ENCODE measurements at regions not wholly inside any gene's neighbourhood (a gene's known extent, or its start where the extent isn't known, plus 50 kb on each side); places are given as distances from the start of the nearest gene placed in this dataset.
"Not testable (repeated sequence)": the region's sequence is repeated elsewhere in the genome, so short reads cannot be mapped to it uniquely, and the experiment has no call there.

DNA sequence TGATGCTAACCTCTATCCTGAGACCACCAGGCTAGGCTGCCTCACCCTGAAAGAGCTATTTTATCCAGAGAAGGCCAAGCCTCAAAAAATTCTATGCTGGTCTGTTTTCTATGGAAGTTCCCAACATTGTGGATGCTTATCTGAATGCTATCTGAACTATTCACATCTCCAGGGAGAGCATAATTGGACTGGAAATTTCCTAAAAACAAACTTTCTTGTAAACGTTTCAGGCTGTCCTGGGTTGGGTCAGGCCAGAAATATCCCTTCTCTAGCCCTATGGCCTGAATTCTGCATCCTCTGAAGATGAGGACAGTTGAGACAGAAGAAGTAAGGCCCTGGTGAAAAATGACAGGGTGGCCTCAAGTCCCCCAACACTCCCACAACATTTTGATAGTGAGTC lies 706.4 kb upstream of the NR2F2 start:
- Histone ChIP-seq H3K4me1 (ENCODE audit: control insufficient read depth, insufficient read depth, low read length) (no peaks in the 10 kb centered on the region), H3K9ac (ENCODE audit: low read depth, low read length) (no peak overlapping the region), H3K27me3 (ENCODE audit: control insufficient read depth, insufficient read depth, low read length) (no peaks in the 10 kb centered on the region), H3K4me3 (ENCODE audit: low read length) (no peak overlapping the region), H3K4me2 (ENCODE audit: low read length) (no peak overlapping the region), H3K9me3 (replicated peaks; ENCODE audit: low read length) (no peaks in the 10 kb centered on the region), H3K36me3 (ENCODE audit: insufficient read depth, low read length) (no peaks in the 10 kb centered on the region)

DNA sequence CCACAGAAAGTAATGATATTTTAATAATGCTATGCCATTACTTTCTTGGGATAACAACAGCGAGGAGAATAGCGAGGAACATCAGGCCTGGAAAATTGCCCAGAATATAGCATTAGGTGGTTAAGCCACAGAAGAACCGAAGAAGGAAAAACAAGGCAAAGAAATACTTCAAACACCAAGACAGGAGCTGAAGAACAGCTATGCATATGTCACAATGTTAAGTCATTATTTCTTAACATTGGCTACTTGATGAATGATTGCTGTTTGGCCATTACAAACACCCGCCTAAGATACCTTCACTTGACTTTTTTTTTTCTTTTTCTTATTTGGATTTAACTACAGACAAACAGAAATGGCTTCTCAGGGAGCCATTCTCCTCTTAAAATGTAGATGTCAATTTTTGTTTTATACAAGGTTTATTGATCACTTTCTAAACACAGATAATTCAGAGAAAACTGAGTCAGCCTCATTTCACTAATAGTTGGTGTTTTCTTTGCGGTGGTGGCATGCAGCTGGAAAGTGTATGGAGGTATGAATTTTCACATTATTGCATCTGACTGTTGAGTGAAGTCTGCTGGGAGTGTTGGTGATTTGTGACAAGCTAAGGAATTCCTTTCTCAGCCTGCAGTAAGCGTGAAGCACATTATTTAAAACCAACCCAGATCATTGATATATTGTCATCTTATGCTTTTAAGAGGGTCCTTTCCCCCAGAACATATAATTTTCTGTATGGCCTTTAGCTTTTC lies 705.7 kb upstream of the NR2F2 start:
- H3K9me3 ChIP-seq (replicated peaks; ENCODE audit: low read length): no peaks in the 10 kb centered on the region
- H3K4me2 ChIP-seq (ENCODE audit: low read length): no peak overlapping the region
- H3K36me3 ChIP-seq (ENCODE audit: insufficient read depth, low read length): no peaks in the 10 kb centered on the region

DNA sequence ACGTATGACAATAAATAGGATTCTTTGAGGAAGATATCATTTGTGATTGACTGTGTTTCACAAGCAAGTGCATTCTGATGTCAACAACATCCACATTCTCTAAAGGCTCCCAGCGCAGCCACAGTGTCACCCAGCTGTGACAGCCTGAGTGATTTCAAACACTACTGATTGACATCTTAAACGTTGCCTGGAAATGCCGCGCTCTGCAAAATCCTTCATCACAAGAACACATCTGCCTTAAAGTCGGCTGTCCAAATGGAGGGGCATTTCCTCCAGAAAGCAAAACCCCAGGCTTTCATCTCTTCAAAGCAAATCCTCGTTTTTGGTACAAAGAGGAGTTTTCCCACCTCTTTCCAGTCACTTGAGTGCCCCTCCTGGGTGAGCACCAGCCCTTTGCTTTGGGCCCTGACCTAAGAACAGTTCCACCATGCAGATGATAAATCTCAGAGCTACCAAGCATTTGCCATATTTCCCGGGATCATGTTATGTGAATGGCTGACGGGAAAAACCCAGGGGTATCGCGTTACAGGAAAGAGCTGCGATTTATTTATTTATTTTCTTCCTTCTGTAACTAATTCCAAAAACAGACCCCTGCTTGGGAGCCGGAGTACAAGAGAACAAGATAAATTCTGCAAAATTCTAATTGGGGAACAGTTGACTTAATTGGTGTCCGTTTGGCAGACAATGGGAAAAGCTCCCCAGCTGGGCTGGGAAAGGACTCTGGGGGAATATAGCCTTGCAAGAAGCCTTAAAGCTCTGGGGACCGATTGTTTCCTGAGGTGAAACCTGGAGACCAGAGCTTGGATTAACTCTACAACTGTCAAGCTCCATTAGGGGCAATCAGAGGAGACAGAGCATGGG lies 703.8 kb upstream of the NR2F2 start:
- no peaks in the 10 kb centered on the region for H3K9me3 ChIP-seq (replicated peaks; ENCODE audit: low read length)
- H3K4me3 ChIP-seq (ENCODE audit: low read length): no peak overlapping the region
- H3K4me1 ChIP-seq (ENCODE audit: control insufficient read depth, insufficient read depth, low read length): no peaks in the 10 kb centered on the region
- H3K4me2 ChIP-seq (ENCODE audit: low read length): no peak overlapping the region
- no peak overlapping the region for H3K9ac ChIP-seq (ENCODE audit: low read depth, low read length)
- H3K27me3 ChIP-seq (ENCODE audit: control insufficient read depth, insufficient read depth, low read length): no peaks in the 10 kb centered on the region
- H3K36me3 ChIP-seq (ENCODE audit: insufficient read depth, low read length): no peaks in the 10 kb centered on the region

More for the DNA sequence above, 705.7 kb upstream of the NR2F2 start:
- no peak overlapping the region for H3K4me3 ChIP-seq (ENCODE audit: low read length)
- H3K4me1 ChIP-seq (ENCODE audit: control insufficient read depth, insufficient read depth, low read length): no peaks in the 10 kb centered on the region
- no peak overlapping the region for H3K9ac ChIP-seq (ENCODE audit: low read depth, low read length)
- no peaks in the 10 kb centered on the region for H3K27me3 ChIP-seq (ENCODE audit: control insufficient read depth, insufficient read depth, low read length)

DNA sequence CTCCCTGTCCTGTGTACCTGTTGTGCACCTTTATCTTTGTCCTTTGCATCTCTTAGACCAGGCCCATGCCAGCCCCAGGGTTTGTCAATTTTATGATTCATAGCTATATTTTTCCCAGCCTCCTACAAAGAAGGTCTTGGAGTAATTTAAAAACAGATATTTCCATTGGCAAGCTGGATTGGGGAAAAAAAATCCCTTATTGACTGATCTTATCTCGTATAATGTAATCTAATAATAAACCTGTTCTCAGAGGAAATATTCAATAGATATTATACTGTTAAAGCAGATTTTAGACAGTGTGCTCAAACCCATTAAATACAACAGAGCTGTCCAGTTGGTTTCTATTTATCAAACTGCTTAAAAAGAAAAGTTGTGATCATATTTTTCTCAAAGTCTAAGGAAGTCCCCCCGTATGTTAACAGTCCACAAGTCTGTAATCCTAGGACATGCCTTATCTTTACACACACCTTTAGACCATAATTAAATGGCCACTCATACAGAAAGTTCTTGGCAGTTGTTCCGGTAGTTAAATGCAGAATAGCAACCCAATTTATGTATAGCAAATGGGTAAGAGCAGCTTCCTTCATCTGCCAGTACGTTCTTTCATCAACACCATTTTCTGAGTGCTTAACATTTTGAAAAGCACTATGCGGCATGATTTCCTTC lies 700.9 kb upstream of the NR2F2 start:
- Histone ChIP-seq H3K4me1 (ENCODE audit: control insufficient read depth, insufficient read depth, low read length) (no peaks in the 10 kb centered on the region), H3K4me2 (ENCODE audit: low read length) (no peak overlapping the region), H3K9ac (ENCODE audit: low read depth, low read length) (no peak overlapping the region), H3K27me3 (ENCODE audit: control insufficient read depth, insufficient read depth, low read length) (no peaks in the 10 kb centered on the region), H3K4me3 (ENCODE audit: low read length) (no peak overlapping the region), H3K36me3 (ENCODE audit: insufficient read depth, low read length) (no peaks in the 10 kb centered on the region), H3K9me3 (replicated peaks; ENCODE audit: low read length) (no peaks in the 10 kb centered on the region)

DNA sequence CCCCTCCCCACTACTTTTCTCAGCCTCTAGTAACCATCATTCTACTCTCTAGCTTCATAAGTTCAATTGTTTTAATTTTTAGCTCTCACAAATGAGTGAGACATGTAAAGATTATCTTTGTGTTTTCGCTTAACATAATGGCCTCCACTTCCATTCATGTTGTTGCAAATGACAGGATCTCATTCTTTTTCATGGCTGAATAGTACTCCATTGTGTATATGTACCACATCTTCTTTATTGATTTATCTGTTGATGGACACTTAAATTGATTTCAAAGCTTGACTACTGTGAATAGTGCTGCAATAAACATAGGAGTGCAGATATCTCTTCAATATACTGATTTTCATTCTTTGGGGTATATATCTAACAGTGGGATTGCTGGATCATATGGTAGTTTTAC lies 699.8 kb upstream of the NR2F2 start:
- no peaks in the 10 kb centered on the region for H3K27me3 ChIP-seq (ENCODE audit: control insufficient read depth, insufficient read depth, low read length)
- H3K36me3 ChIP-seq (ENCODE audit: insufficient read depth, low read length): no peaks in the 10 kb centered on the region
- H3K4me2 ChIP-seq (ENCODE audit: low read length): no peak overlapping the region
- no peak overlapping the region for H3K9ac ChIP-seq (ENCODE audit: low read depth, low read length)
- H3K4me1 ChIP-seq (ENCODE audit: control insufficient read depth, insufficient read depth, low read length): no peaks in the 10 kb centered on the region
- no peaks in the 10 kb centered on the region for H3K9me3 ChIP-seq (replicated peaks; ENCODE audit: low read length)
- no peak overlapping the region for H3K4me3 ChIP-seq (ENCODE audit: low read length)

DNA sequence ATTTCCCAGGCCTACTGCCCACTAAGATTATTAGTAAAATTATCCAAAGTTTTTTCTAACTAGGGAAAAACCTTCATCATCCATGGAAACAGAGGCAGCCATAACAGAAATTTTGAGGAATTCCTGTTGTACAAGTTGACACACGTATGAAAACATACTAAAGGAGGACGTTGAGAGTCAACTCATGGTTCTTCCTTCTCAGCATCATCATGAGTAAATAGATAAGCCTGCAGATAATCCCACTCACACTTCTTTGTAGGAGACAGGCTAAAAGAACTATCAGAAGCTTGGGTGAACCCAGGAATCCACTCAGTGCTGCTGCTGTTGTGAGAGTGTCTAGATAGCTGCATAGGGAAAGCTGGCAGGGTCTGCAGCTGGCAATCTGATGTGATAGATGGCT lies 694.8 kb upstream of the NR2F2 start:
- no peak overlapping the region for H3K4me2 ChIP-seq (ENCODE audit: low read length)
- no peaks in the 10 kb centered on the region for H3K27me3 ChIP-seq (ENCODE audit: control insufficient read depth, insufficient read depth, low read length)
- no peak overlapping the region for H3K9ac ChIP-seq (ENCODE audit: low read depth, low read length)
- no peaks in the 10 kb centered on the region for H3K36me3 ChIP-seq (ENCODE audit: insufficient read depth, low read length)
- H3K4me1 ChIP-seq (ENCODE audit: control insufficient read depth, insufficient read depth, low read length): no peaks in the 10 kb centered on the region
- H3K9me3 ChIP-seq (replicated peaks; ENCODE audit: low read length): no peaks in the 10 kb centered on the region
- H3K4me3 ChIP-seq (ENCODE audit: low read length): no peak overlapping the region

DNA sequence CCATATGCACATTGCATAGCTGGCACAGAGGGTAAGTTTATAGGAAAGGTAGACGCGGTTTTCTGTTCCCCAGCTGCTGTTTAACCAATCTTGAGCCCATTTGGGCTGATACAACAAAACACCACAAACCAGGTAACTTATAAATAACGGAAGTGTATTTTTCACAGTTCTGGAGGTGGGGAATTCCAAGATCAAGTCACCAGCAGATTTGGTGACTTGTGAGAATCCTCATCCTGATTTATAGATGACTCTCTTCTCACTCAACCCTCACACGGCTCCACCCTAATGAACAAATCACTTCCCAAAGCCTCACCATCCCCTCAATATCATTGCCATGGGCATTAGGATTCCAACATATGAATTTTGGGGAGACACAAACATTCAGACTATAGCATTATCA lies 694.4 kb upstream of the NR2F2 start:
- Histone ChIP-seq H3K4me1 (ENCODE audit: control insufficient read depth, insufficient read depth, low read length) (no peaks in the 10 kb centered on the region), H3K4me3 (ENCODE audit: low read length) (no peak overlapping the region), H3K27me3 (ENCODE audit: control insufficient read depth, insufficient read depth, low read length) (no peaks in the 10 kb centered on the region), H3K9me3 (replicated peaks; ENCODE audit: low read length) (no peaks in the 10 kb centered on the region), H3K4me2 (ENCODE audit: low read length) (no peak overlapping the region), H3K36me3 (ENCODE audit: insufficient read depth, low read length) (no peaks in the 10 kb centered on the region), H3K9ac (ENCODE audit: low read depth, low read length) (no peak overlapping the region)

DNA sequence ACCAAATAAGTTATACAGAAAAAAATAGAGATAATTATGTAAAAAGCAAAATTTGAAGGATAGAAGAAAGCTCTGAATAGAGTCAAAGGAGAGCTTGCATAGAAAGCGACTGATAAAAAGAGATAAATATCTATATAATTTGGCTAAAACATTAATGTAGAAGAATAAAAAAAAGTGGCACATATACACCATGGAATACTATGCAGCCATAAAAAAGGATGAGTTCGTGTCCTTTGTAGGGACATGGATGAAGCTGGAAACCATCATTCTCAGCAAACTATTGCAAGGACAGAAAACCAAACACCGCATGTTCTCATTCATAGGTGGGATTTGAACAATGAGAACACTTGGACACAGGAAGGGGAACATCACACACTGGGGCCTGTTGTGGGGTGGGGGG lies 693.3 kb upstream of the NR2F2 start:
- H3K4me2 ChIP-seq (ENCODE audit: low read length); H3K27me3 ChIP-seq (ENCODE audit: control insufficient read depth, insufficient read depth, low read length); H3K9ac ChIP-seq (ENCODE audit: low read depth, low read length); H3K36me3 ChIP-seq (ENCODE audit: insufficient read depth, low read length); H3K4me3 ChIP-seq (ENCODE audit: low read length); H3K9me3 ChIP-seq (replicated peaks; ENCODE audit: low read length); H3K4me1 ChIP-seq (ENCODE audit: control insufficient read depth, insufficient read depth, low read length): not testable (repeated sequence)

DNA sequence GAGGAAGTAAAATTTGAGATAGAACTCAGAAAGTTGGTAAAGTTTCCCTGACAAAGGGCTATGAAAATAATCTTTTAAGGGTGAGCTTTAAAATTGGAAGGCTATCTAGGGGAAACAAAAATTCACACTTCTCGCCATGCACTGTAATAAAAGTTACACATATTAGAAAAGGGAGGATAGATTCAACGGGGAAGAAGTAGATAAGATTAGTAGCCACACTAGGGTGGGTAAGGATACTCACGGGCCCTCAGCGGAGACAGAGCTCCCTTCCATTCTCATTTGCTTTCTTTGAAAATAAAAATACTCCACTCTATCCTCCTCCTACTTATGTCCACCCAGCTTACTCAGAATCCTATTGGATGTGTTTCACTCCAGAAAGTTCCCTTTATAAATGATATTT lies 691.3 kb upstream of the NR2F2 start:
- Histone ChIP-seq H3K36me3 (ENCODE audit: insufficient read depth, low read length) (no peaks in the 10 kb centered on the region), H3K4me3 (ENCODE audit: low read length) (no peak overlapping the region), H3K4me2 (ENCODE audit: low read length) (no peak overlapping the region), H3K27me3 (ENCODE audit: control insufficient read depth, insufficient read depth, low read length) (no peaks in the 10 kb centered on the region), H3K9me3 (replicated peaks; ENCODE audit: low read length) (no peaks in the 10 kb centered on the region), H3K9ac (ENCODE audit: low read depth, low read length) (no peak overlapping the region), H3K4me1 (ENCODE audit: control insufficient read depth, insufficient read depth, low read length) (no peaks in the 10 kb centered on the region)

DNA sequence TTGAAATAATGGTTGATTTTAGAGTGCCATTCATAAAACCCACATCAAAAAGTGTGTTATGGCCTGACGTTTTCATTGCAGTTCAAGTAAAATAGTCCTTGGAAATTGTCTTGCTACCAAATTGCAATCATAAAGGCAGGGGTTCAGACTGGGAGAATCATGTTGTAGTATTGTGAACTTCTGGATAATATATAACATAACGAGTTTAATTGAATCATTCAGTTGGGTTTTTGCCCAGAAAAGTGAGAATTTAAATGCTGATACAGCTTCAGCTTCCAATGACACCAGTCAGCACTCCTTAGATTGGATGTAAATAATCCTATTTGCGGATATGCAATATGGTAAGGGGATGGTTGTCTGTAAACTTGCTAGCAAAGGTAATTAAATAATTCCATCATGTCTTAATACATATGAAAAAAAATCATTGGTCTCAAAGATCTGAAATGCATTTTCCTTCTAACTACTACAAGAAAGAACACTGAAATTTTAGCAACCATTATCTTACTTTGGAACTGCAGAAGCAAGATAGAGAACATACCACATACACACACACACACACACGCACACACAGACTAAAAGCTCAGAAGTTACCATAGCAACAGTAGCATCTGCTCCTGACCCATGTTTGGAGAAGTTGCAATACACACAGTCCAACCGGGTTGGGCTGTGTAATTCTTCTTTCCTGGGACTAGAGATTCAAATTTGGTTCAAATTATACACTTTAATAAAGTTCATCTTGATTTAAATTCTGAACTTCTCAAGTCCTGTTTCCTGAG lies 686.2 kb upstream of the NR2F2 start:
- Histone ChIP-seq H3K9ac (ENCODE audit: low read depth, low read length) (no peak overlapping the region), H3K4me2 (ENCODE audit: low read length) (no peak overlapping the region), H3K4me1 (ENCODE audit: control insufficient read depth, insufficient read depth, low read length) (no peaks in the 10 kb centered on the region), H3K36me3 (ENCODE audit: insufficient read depth, low read length) (no peaks in the 10 kb centered on the region), H3K27me3 (ENCODE audit: control insufficient read depth, insufficient read depth, low read length) (no peaks in the 10 kb centered on the region), H3K9me3 (replicated peaks; ENCODE audit: low read length) (no peaks in the 10 kb centered on the region), H3K4me3 (ENCODE audit: low read length) (no peak overlapping the region)

DNA sequence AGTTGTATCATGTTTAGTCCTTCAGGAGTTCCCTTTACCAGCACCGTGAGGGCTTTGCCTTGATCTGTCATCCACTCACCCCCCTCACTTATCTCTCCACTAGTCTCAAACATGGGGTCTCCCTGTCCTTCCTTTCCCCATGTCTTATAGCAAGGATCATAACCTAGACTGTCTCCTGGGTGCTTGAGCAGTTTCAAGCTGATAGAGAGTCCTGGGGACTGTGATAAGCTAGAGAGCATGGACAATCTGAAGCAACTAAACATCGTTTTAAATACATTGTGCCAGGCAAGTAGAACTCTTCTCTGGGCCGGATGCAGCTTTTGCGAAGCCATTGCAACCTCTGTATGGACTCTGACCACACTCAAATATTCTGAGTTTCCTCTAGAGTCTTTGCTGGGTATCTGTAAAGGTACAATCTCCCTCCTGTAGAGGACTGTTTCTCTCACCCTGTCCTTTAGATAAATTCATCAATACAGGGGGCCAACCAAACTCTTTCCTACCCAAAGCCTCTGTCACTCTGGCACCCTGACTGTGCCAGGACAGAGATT lies 684.6 kb upstream of the NR2F2 start:
- H3K9me3 ChIP-seq (replicated peaks; ENCODE audit: low read length): no peaks in the 10 kb centered on the region
- H3K36me3 ChIP-seq (ENCODE audit: insufficient read depth, low read length): no peaks in the 10 kb centered on the region
- no peak overlapping the region for H3K4me2 ChIP-seq (ENCODE audit: low read length)
- H3K4me3 ChIP-seq (ENCODE audit: low read length): no peak overlapping the region
- no peak overlapping the region for H3K9ac ChIP-seq (ENCODE audit: low read depth, low read length)
- H3K4me1 ChIP-seq (ENCODE audit: control insufficient read depth, insufficient read depth, low read length): no peaks in the 10 kb centered on the region
- no peaks in the 10 kb centered on the region for H3K27me3 ChIP-seq (ENCODE audit: control insufficient read depth, insufficient read depth, low read length)
